ENCODE measurements at regions not wholly inside any gene's neighbourhood (a gene's known extent, or its start where the extent isn't known, plus 50 kb on each side); places are given as distances from the start of the nearest gene placed in this dataset.

- no peak for TF ChIP-seq CTCF (IDR thresholded peaks at IDR 0.05)
- TF ChIP-seq EZH2 (IDR thresholded peaks at IDR 0.05; ENCODE audit: borderline replicate concordance, insufficient read depth, low read depth, low read length, poor library complexity, severe bottlenecking), result no peak
These were observed 183.3 kb downstream of the JCAD start for GRCh38 chr10:29876008-29876555.

Data from B cell (primary cell).